ENCODE measurements at regions not wholly inside any gene's neighbourhood (a gene's known extent, or its start where the extent isn't known, plus 50 kb on each side); places are given as distances from the start of the nearest gene placed in this dataset.
"Not testable (repeated sequence)": the region's sequence is repeated elsewhere in the genome, so short reads cannot be mapped to it uniquely, and the experiment has no call there.

- no peak for DNase-seq (ENCODE audit: low read depth)
These were observed 112.6 kb upstream of the LUZP2 start for GRCh38 chr11:24384240-24384639.

GRCh38 chr11:24386546-24387397 is 110.1 kb upstream of the LUZP2 start:
- DNase-seq (ENCODE audit: low read depth): peak; percentile 52

- no peak for DNase-seq (ENCODE audit: low read depth)
These were observed 107.3 kb upstream of the LUZP2 start for GRCh38 chr11:24389575-24389974.

GRCh38 chr11:24390016-24390415 is 106.8 kb upstream of the LUZP2 start:
- no peak for DNase-seq (ENCODE audit: low read depth)

GRCh38 chr11:24390762-24391161 is 106.1 kb upstream of the LUZP2 start:
- DNase-seq (ENCODE audit: low read depth): no peak

- peak; percentile 92 for DNase-seq (ENCODE audit: low read depth)
These were observed 105.7 kb upstream of the LUZP2 start for GRCh38 chr11:24391167-24391566.

GRCh38 chr11:24400059-24400665 is 96.7 kb upstream of the LUZP2 start:
- DNase-seq (ENCODE audit: low read depth): no peak

GRCh38 chr11:24406389-24406788 is 90.5 kb upstream of the LUZP2 start:
- DNase-seq (ENCODE audit: low read depth): no peak

- no peak for DNase-seq (ENCODE audit: low read depth)
These were observed 89.9 kb upstream of the LUZP2 start for GRCh38 chr11:24406980-24407379.

- no peak for DNase-seq (ENCODE audit: low read depth)
These were observed 89.1 kb upstream of the LUZP2 start for GRCh38 chr11:24407733-24408132.

- no peak for DNase-seq (ENCODE audit: low read depth)
These were observed 88.7 kb upstream of the LUZP2 start for GRCh38 chr11:24408202-24408601.

- no peak for DNase-seq (ENCODE audit: low read depth)
These were observed 85.1 kb upstream of the LUZP2 start for GRCh38 chr11:24411791-24412190.

- DNase-seq (ENCODE audit: low read depth): no peak
These were observed 84.1 kb upstream of the LUZP2 start for GRCh38 chr11:24412722-24413121.

- DNase-seq (ENCODE audit: low read depth): peak; percentile 11
These were observed 83.5 kb upstream of the LUZP2 start for GRCh38 chr11:24413391-24413790.

GRCh38 chr11:24415955-24416636 is 80.8 kb upstream of the LUZP2 start:
- not testable (repeated sequence) for DNase-seq (ENCODE audit: low read depth)

- DNase-seq (ENCODE audit: low read depth): peak; percentile 49
These were observed 75.1 kb upstream of the LUZP2 start for GRCh38 chr11:24421766-24422165.

- peak; percentile 54 for DNase-seq (ENCODE audit: low read depth)
These were observed 74.5 kb upstream of the LUZP2 start for GRCh38 chr11:24422376-24422775.

GRCh38 chr11:24437123-24437522 is 59.7 kb upstream of the LUZP2 start:
- DNase-seq (ENCODE audit: low read depth): no peak

All from iris pigment epithelial cell (primary cell).